Aorta (tissue), 5 donors: ENCODE measurements at regions not wholly inside any gene's neighbourhood (a gene's known extent, or its start where the extent isn't known, plus 50 kb on each side); places are given as distances from the start of the nearest gene placed in this dataset.

ENCODE experiments used
- ATAC-seq: fragments of 200-7000 bp; cut with Tn5 transposase; one replicate; pipeline ENCODE4 v1.9.1; 2022; ENCODE audit warnings: moderate library complexity; ENCODE audit not compliant: low FRiP score
- DNase-seq, 2 donors: peaks; one replicate each; pipeline ENCODE4 v3.0.0-alpha.2; 2020
- H3K27ac ChIP-seq, 2 donors: one replicate each; pipeline ENCODE4 v1.5.1; 2013; ENCODE audit warnings: low read length in 2 of 2, mild to moderate bottlenecking in 2 of 2, moderate library complexity in 2 of 2, control low read depth in 1 of 2, inconsistent platforms in 1 of 2, low read depth in 1 of 2
- H3K27me3 ChIP-seq, 2 donors: one replicate each; pipeline ENCODE4 v1.6.1; 2013; ENCODE audit warnings: control low read depth in 1 of 2, low read length in 1 of 2, mild to moderate bottlenecking in 1 of 2, moderate library complexity in 1 of 2; ENCODE audit not compliant: insufficient read depth in 2 of 2, control insufficient read depth in 1 of 2
- H3K36me3 ChIP-seq, 2 donors: one replicate each; pipeline ENCODE4 v1.6.1; 2013; ENCODE audit warnings: control low read depth in 1 of 2, low read length in 1 of 2, mild to moderate bottlenecking in 1 of 2; ENCODE audit not compliant: insufficient read depth in 2 of 2, control insufficient read depth in 1 of 2
- H3K4me1 ChIP-seq, 2 donors: one replicate each; pipeline ENCODE4 v1.6.1; 2013; ENCODE audit warnings: low read length in 2 of 2, control low read depth in 1 of 2, mild to moderate bottlenecking in 1 of 2, moderate library complexity in 1 of 2; ENCODE audit not compliant: insufficient read depth in 2 of 2, control insufficient read depth in 1 of 2
- H3K4me3 ChIP-seq, 2 donors: one replicate each; pipeline ENCODE4 v1.5.1; 2013; ENCODE audit warnings: low read length in 2 of 2, control low read depth in 1 of 2, mild to moderate bottlenecking in 1 of 2
- H3K9me3 ChIP-seq: one replicate; pipeline ENCODE4 v1.6.1; 2013; ENCODE audit warnings: mild to moderate bottlenecking, low read length; ENCODE audit not compliant: control insufficient read depth
- WGBS, 2 donors: extraction: QIAGEN DNeasy Blood & Tissue Kit; methylation state at CpG; one replicate each; pipeline ENCODE4 v1.1.7; 2013; 5-methylcytosine and 5-hydroxymethylcytosine counted together
- intact Hi-C, 2 donors: fragments of 100-400 bp; cut with DNase I; formaldehyde crosslinking; loops; one replicate each; pipeline versions ENCODE4 v1.14.2 to v1.15.0; 2022
- donor health status: healthy with polysubstance abuse.
- donor health status: Bipolar disorder and iron deficiency.
- donor health status: DM: no; HTN: no; CAD: no.
- donor health status: DM: no; HTN: no; CAD: no.
- donor health status: DM: yes; HTN: yes; CAD: no.

GRCh38 chr6:71444222-71444621, 155.6 kb downstream of the OGFRL1 start:
- Histone ChIP-seq H3K36me3 (no peaks in the 10 kb centered on the region), H3K9me3 (no peaks in the 10 kb centered on the region), H3K27me3 (no peaks in the 10 kb centered on the region), H3K4me3 (no peak overlapping the region), H3K4me1 (no peaks in the 10 kb centered on the region), H3K27ac (no peak overlapping the region)
- ATAC-seq, result no peak
- no peak for DNase-seq
- intact Hi-C loops, result no loop called here
- 78 to 82% methylated on average over 4 of the region's 4 CpGs for WGBS, 2 donors

- intact Hi-C loops, result no loop called here
- H3K27me3 ChIP-seq, result no peaks in the 10 kb centered on the region
- no peak overlapping the region for H3K4me3 ChIP-seq
- DNase-seq, result no peak
- ATAC-seq, result no peak
- 59 to 60% methylated on average over 2 of the region's 2 CpGs for WGBS, 2 donors
- H3K36me3 ChIP-seq, result no peaks in the 10 kb centered on the region
- no peaks in the 10 kb centered on the region for H3K9me3 ChIP-seq
- H3K27ac ChIP-seq, result no peak overlapping the region
- H3K4me1 ChIP-seq, result no peaks in the 10 kb centered on the region
Measured at GRCh38 chr6:71446057-71446456, 157.4 kb downstream of the OGFRL1 start.

GRCh38 chr6:71446470-71446869, 157.9 kb downstream of the OGFRL1 start:
- ATAC-seq, result no peak

GRCh38 chr6:71452697-71453370, 164.2 kb downstream of the OGFRL1 start:
- DNase-seq, result no peak
- no peaks in the 10 kb centered on the region for H3K36me3 ChIP-seq
- H3K27ac ChIP-seq, result no peak overlapping the region

More at GRCh38 chr6:71446470-71446869, 157.9 kb downstream of the OGFRL1 start:
- intact Hi-C loops, result no loop called here
- Histone ChIP-seq H3K9me3 (no peaks in the 10 kb centered on the region), H3K27ac (no peak overlapping the region), H3K27me3 (no peaks in the 10 kb centered on the region), H3K36me3 (no peaks in the 10 kb centered on the region), H3K4me3 (no peak overlapping the region), H3K4me1 (no peaks in the 10 kb centered on the region)
- no peak for DNase-seq
- 75% methylated on average over 4 of the region's 4 CpGs for WGBS, 2 donors

GRCh38 chr6:71453371-71453706, 164.7 kb downstream of the OGFRL1 start:
- no peaks in the 10 kb centered on the region for H3K27me3 ChIP-seq
- no peak for ATAC-seq
- H3K9me3 ChIP-seq, result no peaks in the 10 kb centered on the region
- no peaks in the 10 kb centered on the region for H3K4me1 ChIP-seq
- no peaks in the 10 kb centered on the region for H3K36me3 ChIP-seq
- H3K4me3 ChIP-seq, result no peak overlapping the region
- no peak for DNase-seq
- intact Hi-C loops, result no loop called here
- no peak overlapping the region for H3K27ac ChIP-seq

More at GRCh38 chr6:71452697-71453370, 164.2 kb downstream of the OGFRL1 start:
- intact Hi-C loops, result no loop called here
- Histone ChIP-seq H3K4me3 (no peak overlapping the region), H3K9me3 (no peaks in the 10 kb centered on the region), H3K27me3 (no peaks in the 10 kb centered on the region), H3K4me1 (no peaks in the 10 kb centered on the region)
- ATAC-seq, result no peak
- 71 to 76% methylated on average over 5 of the region's 5 CpGs for WGBS, 2 donors

- no peaks in the 10 kb centered on the region for H3K27me3 ChIP-seq
- no peaks in the 10 kb centered on the region for H3K36me3 ChIP-seq
- intact Hi-C loops, result no loop called here
- no peak overlapping the region for H3K27ac ChIP-seq
- DNase-seq, result no peak
- H3K9me3 ChIP-seq, result no peaks in the 10 kb centered on the region
- H3K4me3 ChIP-seq, result no peak overlapping the region
- no peak for ATAC-seq
- H3K4me1 ChIP-seq, result no peaks in the 10 kb centered on the region
- WGBS, 2 donors, result 48 to 61% methylated on average over 1 of the region's 1 CpG
Measured at GRCh38 chr6:71454056-71454455, 165.4 kb downstream of the OGFRL1 start.

DNA sequence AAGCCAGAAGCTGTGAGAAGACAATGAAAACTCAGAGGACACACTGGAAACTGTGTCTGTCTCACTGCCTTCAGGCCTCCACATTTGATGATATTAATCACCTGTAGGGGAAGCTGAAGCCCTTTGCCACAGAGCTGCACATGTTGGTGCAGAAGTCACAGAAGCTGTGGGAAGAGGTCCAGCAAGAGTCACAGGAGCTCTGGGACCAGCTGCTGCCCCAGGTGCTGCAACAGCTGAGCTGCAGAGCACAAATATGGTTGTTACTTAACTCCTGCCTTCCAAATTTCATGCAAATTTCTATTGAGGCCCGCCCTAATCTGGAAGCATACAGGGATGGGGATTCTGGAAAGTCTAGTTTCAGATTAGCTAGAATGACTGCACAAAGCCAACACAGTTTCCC, 169.3 kb downstream of the OGFRL1 start:
- H3K4me3 ChIP-seq, result no peak overlapping the region
- DNase-seq (no peak), ATAC-seq (no peak)
- intact Hi-C loops, result no loop called here
- H3K27ac ChIP-seq, result no peak overlapping the region
- WGBS, 2 donors, result 94 to 100% methylated on average over 1 of the region's 1 CpG
- H3K9me3 ChIP-seq, result no peaks in the 10 kb centered on the region
- no peaks in the 10 kb centered on the region for H3K4me1 ChIP-seq
- H3K36me3 ChIP-seq, result no peaks in the 10 kb centered on the region
- H3K27me3 ChIP-seq, result no peaks in the 10 kb centered on the region

- Histone ChIP-seq H3K4me3 (no peak overlapping the region), H3K36me3 (no peaks in the 10 kb centered on the region), H3K27ac (no peak overlapping the region), H3K27me3 (no peaks in the 10 kb centered on the region), H3K4me1 (no peaks in the 10 kb centered on the region), H3K9me3 (no peaks in the 10 kb centered on the region)
- no peak for ATAC-seq
- no peak for DNase-seq
- intact Hi-C loops, result no loop called here
- WGBS, 2 donors, result 93 to 96% methylated on average over 2 of the region's 2 CpGs
Measured at GRCh38 chr6:71459162-71459561, 170.6 kb downstream of the OGFRL1 start.

DNA sequence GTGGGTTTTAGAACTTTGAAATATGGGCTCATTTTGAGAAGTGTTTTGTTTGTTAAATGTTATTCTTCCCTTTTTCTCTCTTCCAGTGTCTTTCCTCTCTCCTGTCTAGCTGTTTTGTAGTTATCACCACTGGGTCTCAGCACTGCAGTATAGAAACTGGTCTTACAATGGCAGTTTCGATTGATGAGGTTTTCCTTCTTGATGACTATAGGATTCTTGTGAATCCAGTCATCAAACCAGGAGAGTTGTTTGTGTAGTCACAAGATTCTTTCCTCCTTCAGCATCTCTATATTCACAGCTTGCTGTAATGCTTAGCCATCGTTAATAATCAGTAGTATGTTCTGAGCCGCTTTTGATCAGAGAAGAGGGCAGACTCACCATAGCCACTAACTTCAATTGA, 172.3 kb downstream of the OGFRL1 start:
- 89 to 90% methylated on average over 3 of the region's 3 CpGs for WGBS, 2 donors
- Histone ChIP-seq H3K4me3 (no peak overlapping the region), H3K4me1 (no peaks in the 10 kb centered on the region), H3K27ac (no peak overlapping the region), H3K9me3 (no peaks in the 10 kb centered on the region), H3K27me3 (no peaks in the 10 kb centered on the region), H3K36me3 (no peaks in the 10 kb centered on the region)
- intact Hi-C loops, result no loop called here
- no peak for ATAC-seq
- DNase-seq, result no peak
